CD4-positive, alpha-beta T cell treated with Interleukin-6 at 100 ng/mL for 8 hours (primary cell): ENCODE measurements at regions not wholly inside any gene's neighbourhood (a gene's known extent, or its start where the extent isn't known, plus 50 kb on each side); places are given as distances from the start of the nearest gene placed in this dataset.
A peak's percentile ranks its signal among the peaks of the same experiment; 100 is the strongest.

Experiments used
- DNase-seq: peaks from one replicate; pipeline ENCODE4 v3.0.0-alpha.2; 2020; ENCODE audit warnings: mixed read lengths, low spot score

DNA sequence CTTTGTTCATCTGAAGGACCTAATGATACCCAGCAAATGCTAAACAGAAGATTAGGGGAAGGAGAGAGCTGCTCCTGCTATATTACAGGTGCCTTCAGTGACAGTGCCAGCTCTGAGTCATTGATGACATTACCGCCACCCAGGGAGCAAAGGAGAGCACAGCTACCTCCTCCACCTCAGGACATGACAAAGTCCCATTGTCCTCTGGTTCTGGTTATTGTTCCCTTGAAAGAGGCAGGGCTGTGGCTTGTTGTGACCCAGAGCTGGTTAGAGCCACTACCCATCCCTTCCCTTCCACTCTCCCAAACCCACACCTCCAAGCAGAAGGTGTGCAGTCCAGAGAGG is 363.5 kb upstream of the DUSP10 start:
- DNase-seq = no peak

- DNase-seq = no peak
Measured at GRCh38 chr1:222104694-222105392, 363.0 kb upstream of the DUSP10 start.

GRCh38 chr1:222104097-222104496 is 362.2 kb upstream of the DUSP10 start:
- no peak for DNase-seq

GRCh38 chr1:222099746-222100145 is 357.9 kb upstream of the DUSP10 start:
- DNase-seq = no peak

DNA sequence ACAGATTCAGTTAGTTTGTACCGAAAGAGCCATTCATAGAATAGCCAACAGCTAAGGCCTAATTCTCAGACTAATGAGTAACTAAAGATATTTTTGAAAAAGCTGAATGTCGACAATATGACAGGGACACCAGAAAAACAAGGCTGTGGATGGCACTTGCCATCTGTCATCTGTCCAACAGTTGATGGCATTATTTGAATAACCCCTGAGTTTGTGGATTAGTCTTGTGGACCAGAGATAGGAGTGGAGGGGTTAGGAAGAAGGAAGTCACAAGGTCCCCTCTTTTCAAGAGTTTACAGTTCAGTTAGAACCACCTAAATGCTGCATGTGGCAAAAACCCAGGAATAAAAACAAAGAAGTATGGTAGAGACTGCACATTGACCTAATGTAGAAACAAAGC is 356.5 kb upstream of the DUSP10 start:
- no peak for DNase-seq

DNA sequence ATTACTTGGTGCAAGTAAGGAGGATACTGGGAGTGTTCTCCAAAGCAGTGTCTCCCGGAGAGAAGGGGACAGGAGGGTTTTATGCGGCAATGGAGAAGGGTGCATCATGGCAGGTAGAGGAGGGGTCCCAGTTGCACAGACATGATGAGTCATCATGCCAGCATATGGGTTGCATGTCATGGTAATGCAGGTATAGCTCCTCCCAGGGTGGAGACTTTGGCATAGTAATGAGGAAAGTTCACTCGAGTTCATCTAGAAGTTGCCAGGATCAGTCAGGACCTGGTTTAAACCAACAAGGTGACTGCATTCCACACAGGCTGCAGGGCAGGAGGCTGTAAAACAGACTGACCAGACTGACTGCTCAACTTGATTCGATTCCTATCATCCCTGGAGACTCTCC is 355.7 kb upstream of the DUSP10 start:
- no peak for DNase-seq

DNA sequence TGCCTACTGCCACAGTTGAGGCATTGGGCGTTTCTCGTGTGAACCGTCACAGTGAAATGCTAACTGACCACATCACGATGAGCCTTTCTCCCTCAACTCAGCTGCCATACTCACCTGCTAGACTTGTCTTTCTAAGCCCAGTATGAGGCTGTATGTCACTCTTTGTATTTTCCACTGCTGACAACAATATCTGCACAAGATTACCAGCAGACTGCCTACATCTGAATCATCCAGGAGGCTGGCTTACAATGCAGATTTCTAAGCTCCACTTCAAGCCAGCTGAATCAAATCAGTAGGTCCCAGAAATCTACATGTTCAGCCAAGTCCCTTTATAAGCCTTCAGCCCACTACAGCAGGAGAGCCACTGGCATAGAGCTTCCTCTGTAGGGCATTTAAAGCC is 355.0 kb upstream of the DUSP10 start:
- DNase-seq = no peak

GRCh38 chr1:222096476-222096772 is 354.5 kb upstream of the DUSP10 start:
- no peak for DNase-seq

DNA sequence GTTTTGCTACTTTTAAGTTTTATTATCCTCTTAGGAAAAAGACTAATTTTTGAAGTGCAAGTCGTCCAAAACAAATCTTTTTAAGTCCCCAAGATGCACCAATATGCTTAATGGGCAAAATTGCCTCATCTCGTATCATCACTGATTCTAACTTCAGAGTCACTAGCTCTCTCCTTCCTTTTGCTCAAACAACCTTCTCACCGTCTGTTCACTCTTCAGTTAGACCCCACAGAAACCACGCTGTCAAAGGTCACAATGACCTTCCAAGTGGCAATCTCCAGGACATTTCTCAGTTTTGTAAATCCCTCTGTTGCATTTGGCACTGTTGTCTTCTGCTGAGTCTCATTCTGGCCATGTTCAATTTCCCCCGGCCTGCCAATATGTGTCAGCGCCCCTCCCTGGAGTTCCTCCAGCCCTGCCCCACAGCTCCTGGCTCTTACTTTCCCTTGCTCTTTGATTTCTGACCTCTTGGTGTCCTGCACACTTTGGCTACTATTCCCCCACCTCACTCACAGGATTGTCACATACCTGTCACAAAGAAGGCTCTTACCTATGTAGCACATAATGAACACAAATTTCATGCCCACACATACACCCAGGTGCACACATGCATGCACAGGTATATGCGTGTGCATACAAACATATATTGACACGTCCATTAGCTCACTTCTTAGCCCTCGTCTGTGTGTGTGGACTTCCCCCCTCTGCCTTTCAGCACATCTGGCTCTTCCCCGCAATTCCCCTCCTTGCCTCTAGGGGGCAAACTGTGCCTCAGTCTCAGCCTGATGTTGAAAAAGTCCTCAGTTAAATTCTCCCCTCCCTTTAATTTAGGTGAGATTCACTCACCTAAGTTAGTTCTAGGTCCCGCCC is 354.0 kb upstream of the DUSP10 start:
- DNase-seq = peak; percentile 54

DNA sequence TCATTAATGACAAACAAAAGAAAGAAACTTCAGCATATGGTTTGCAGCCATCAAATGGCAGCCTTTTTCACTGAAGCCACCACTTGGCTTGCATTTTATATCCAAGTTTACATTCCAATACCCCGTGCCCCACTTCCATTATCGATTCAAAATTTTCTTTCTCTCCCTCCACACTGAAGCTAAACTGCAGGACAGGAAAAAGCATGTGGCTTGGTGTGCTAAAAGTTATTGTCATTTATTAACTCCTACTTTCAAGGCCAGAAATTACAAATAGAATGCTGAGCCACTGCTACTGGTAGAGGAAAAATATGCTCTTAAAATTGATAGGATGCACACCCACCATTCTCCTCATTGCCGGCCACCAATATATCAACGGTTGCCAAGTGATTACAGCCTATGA is 351.6 kb upstream of the DUSP10 start:
- DNase-seq = no peak

DNA sequence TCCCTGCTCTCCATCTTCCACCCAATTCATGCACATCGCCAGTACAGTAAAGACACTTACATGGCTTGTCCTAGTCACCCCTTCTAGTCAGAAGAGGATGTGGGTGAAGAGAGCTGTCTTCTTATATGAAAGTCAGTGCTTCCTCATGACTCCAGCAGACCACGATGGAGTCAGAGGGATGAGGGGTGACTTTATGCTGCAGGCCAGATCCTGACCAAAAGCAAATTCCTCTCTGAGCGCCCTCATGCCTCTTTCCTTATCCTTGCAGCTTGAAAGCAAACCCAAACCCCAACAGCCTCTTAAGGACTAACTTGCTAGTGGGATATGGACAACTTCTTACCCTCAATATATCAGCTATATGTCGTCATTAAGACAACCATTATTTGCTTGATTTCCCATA is 348.2 kb upstream of the DUSP10 start:
- DNase-seq = no peak

DNA sequence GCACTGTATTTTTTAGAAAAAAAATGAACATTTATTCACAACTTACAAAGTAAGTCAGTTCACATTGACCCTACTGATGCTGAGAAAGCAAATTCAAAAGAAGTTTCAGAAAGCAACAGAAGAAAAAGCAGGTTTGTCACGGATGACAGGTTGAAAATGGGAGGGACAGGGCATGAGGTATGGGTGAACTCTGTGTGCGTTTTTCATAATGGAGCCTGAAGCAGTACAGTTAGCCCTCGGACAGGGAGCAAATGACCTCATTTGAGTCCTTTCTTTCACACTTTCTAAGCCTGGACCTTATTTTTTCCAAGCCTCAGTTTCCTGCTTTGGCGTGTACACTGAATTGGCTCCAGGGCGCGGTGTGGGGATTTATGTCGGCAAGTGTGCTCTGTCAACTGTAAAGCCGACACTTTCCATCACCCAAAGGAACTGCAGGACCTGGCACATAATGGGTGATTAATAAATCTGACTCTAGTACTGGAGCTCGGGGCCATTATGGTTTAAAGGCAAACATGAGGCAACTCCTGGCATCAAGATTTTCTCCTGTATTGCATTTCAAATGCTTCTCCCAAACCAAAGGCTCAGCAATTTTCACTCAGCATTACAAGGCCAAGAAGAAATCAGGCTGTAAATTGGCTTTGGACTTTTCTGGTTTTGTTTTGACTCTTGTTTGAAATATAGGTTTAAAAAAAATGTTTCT is 345.5 kb upstream of the DUSP10 start:
- no peak for DNase-seq

DNA sequence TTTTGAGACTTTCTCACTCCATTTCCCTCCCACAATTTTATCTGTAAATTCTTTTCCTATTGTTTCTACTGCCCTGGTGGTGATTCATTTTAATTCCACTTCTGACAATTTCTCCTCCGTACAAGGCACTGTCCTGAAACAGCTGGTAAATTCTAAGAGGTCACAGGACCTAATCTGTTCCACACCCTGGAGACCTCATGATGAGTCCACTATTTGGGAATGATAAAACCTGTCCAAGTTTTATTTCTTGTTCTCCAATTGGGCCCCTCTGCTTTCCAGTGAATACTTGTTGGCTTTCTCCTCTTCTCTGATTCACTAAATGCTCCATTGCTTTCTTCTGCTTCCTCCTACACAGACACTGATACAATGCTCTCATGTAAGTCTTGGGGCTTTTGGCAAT is 343.1 kb upstream of the DUSP10 start:
- DNase-seq = no peak

DNA sequence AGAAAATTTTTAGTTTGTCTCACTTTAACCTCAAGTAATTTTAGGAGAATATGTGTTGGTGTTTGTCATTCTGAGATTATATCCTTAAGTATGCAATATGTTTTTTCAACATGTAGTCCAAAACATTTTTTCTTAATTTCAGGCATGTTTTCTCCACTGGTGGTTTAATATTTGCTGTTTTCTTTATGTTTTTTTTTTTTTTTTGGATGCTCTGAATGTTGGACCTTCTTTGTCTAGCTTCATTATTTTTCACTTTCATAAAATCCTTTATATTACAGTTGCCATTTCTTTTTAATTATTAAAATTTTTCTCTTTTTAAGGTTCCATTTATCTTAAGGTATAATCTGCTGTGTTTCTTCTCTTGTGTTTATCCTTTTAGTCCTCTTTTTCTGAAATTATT is 342.2 kb upstream of the DUSP10 start:
- DNase-seq = no peak

DNA sequence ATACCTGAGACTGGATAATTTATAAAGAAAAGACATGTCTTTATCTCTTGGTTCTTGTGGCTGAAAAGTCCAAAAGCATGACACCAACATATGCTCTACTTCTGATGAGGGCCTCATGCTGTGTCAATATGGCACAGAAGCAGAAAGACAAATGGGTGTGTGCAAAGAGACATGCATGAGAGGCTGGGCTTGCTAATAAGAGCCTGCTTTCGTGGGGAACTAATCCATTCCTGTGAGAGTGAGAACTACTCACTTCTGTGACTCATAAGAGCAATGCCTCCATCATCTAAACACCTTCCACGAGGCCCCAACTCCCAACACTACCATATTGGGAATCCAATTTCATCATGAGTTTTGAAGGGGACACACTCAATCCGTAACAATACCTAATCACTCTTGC is 340.0 kb upstream of the DUSP10 start:
- no peak for DNase-seq

DNA sequence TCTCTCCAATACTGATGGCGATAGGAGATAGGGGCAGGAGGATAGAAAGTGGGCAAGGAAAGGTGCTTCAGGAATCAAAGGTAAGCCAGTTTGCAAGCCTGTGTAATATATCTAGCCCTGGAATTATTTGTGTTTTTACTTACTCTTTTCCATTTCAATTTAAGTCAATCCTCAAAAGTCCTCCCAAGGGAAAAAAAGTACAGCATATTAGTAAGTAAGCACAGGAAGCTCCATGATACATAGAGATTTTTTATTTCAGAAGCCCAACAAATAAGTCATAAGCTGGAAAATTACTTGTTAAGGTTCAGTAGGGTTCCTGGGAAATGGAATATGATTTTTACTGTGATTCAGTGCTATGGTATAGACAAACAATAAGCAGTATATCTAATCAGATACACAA is 337.7 kb upstream of the DUSP10 start:
- no peak for DNase-seq

DNA sequence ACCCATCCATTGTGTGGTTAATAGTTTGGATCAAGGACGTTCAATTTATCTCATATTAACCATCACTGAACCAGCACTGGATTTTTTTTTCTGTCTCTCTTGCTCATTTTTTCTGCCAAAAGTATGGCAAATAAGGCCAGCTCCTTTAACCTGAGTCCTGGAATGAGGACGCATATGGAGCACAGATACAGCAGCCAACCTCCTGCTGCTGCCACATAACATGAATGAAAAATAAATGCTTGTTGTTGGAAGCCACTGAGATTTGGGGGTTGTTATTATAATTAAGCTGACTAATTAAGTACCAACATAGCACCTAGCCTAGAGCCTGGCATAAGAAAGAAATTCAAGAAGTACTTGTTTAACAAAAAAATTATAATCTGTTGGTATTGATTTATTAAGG is 335.3 kb upstream of the DUSP10 start:
- DNase-seq = no peak

- DNase-seq = no peak
Measured at GRCh38 chr1:222074317-222074716, 332.4 kb upstream of the DUSP10 start.

- no peak for DNase-seq
Measured at GRCh38 chr1:222073307-222073995, 331.6 kb upstream of the DUSP10 start.

- DNase-seq = no peak
Measured at GRCh38 chr1:222071387-222071786, 329.5 kb upstream of the DUSP10 start.

- DNase-seq = no peak
Measured at GRCh38 chr1:222068937-222069336, 327.0 kb upstream of the DUSP10 start.

DNA sequence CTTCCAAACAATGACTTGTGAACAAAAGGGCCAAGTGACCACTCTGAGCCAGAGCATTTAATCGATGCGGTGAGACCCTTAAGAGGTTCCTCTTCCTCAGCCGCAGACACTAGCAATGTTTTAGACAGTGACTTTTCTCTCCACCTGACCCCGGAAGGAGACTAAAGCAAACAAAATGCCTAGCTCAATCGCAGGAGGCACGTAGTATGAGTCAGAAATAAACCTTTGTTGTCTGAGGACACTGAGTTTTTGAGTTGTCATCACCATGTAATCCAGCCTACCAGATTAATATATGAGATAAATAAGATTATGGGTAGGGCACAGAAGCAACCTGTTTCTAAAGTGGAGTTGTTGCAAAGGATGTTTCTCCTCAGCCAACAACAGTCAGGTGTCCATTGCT is 326.2 kb upstream of the DUSP10 start:
- DNase-seq = no peak

GRCh38 chr1:222066539-222066938 is 324.6 kb upstream of the DUSP10 start:
- DNase-seq = no peak
